GM06990 (cell line): ENCODE measurements at regions not wholly inside any gene's neighbourhood (a gene's known extent, or its start where the extent isn't known, plus 50 kb on each side); places are given as distances from the start of the nearest gene placed in this dataset.

Experiments used
- DNase-seq: peaks from one replicate; pipeline ENCODE4 v3.0.0-alpha.2; 2011; ENCODE audit not compliant: insufficient read length; ENCODE audit errors: extremely low read depth
- H3K27me3 ChIP-seq: replicated peaks from 2 replicates; pipeline ENCODE4 v1.6.0; 2011; ENCODE audit warnings: low read length; ENCODE audit not compliant: control insufficient read depth, insufficient read depth
- H3K36me3 ChIP-seq: 2 replicates; pipeline ENCODE4 v1.5.1; 2011; ENCODE audit warnings: low read length; ENCODE audit not compliant: control insufficient read depth, insufficient read depth
- H3K4me3 ChIP-seq: replicated peaks from 2 replicates; pipeline ENCODE4 v1.5.1; 2011; ENCODE audit warnings: low read depth, mild to moderate bottlenecking, control low read depth, low read length
- CTCF ChIP-seq: IDR thresholded peaks from 2 replicates; pipeline ENCODE4 v1.5.1; 2011; ENCODE audit warnings: low read length, control low read depth, mild to moderate bottlenecking, inconsistent platforms; ENCODE audit not compliant: insufficient read depth, poor library complexity, severe bottlenecking

- DNase-seq, result no peak
- Histone ChIP-seq H3K27me3 (no peaks in the 10 kb centered on the region), H3K36me3 (no peaks in the 10 kb centered on the region), H3K4me3 (no peak overlapping the region)
- TF ChIP-seq CTCF, result no peak
Observed at GRCh38 chr9:81035601-81036000, 653.7 kb downstream of the TLE1 start.

GRCh38 chr9:81035171-81035570 lies 654.2 kb downstream of the TLE1 start:
- no peak for DNase-seq
- no peak for TF ChIP-seq CTCF
- H3K27me3 ChIP-seq, result no peaks in the 10 kb centered on the region
- no peaks in the 10 kb centered on the region for H3K36me3 ChIP-seq
- H3K4me3 ChIP-seq, result no peak overlapping the region

- Histone ChIP-seq H3K36me3 (no peaks in the 10 kb centered on the region), H3K4me3 (no peak overlapping the region), H3K27me3 (no peaks in the 10 kb centered on the region)
- no peak for TF ChIP-seq CTCF
- no peak for DNase-seq
Observed at GRCh38 chr9:81032831-81033230, 656.5 kb downstream of the TLE1 start.

GRCh38 chr9:81032030-81032572 lies 657.2 kb downstream of the TLE1 start:
- TF ChIP-seq CTCF, result no peak
- Histone ChIP-seq H3K27me3 (no peaks in the 10 kb centered on the region), H3K36me3 (no peaks in the 10 kb centered on the region), H3K4me3 (no peak overlapping the region)
- DNase-seq, result no peak

- TF ChIP-seq CTCF, result no peak
- no peak for DNase-seq
- no peaks in the 10 kb centered on the region for H3K27me3 ChIP-seq
- H3K36me3 ChIP-seq, result no peaks in the 10 kb centered on the region
- no peak overlapping the region for H3K4me3 ChIP-seq
Observed at GRCh38 chr9:81031422-81032029, 657.8 kb downstream of the TLE1 start.

- H3K27me3 ChIP-seq, result no peaks in the 10 kb centered on the region
- no peak for DNase-seq
- no peak overlapping the region for H3K4me3 ChIP-seq
- TF ChIP-seq CTCF, result no peak
- no peaks in the 10 kb centered on the region for H3K36me3 ChIP-seq
Observed at GRCh38 chr9:81030027-81030426, 659.3 kb downstream of the TLE1 start.
